Activated CD4-positive, alpha-beta T cell treated with anti-CD3 and anti-CD28 coated beads, Interleukin-2, Interleukin-4, amounts not matched to agents 100 ng/mL and 50 ng/mL, durations not matched to agents 16 hours and 8 hours (primary cell): ENCODE measurements at regions not wholly inside any gene's neighbourhood (a gene's known extent, or its start where the extent isn't known, plus 50 kb on each side); places are given as distances from the start of the nearest gene placed in this dataset.

Experiments used
- DNase-seq: peaks from one replicate; pipeline ENCODE4 v3.0.0-alpha.2; 2020; ENCODE audit warnings: low spot score

- no peak for DNase-seq
Observed at GRCh38 chr7:56291-56913, 136.0 kb upstream of the FAM20C start.

DNA sequence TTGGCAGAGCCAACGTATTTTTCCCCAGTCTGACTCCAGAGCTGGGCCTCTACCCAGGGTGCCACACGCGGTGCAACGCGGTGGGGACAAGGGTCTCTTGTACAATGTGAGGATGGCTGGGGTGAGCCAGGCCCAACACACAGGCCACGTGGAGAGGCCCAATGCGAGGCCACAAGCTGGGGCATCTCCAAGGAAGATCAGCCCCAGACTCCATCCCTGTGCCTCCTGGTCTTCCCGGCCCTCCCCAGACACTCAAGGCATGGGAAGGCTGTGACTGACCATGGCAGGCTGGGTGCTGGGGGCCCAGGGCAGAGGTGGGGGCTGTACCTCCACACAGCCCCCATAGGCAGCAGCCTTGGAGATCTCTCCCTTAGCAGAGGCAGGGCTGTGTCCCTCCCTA, 135.3 kb upstream of the FAM20C start:
- DNase-seq = no peak

DNA sequence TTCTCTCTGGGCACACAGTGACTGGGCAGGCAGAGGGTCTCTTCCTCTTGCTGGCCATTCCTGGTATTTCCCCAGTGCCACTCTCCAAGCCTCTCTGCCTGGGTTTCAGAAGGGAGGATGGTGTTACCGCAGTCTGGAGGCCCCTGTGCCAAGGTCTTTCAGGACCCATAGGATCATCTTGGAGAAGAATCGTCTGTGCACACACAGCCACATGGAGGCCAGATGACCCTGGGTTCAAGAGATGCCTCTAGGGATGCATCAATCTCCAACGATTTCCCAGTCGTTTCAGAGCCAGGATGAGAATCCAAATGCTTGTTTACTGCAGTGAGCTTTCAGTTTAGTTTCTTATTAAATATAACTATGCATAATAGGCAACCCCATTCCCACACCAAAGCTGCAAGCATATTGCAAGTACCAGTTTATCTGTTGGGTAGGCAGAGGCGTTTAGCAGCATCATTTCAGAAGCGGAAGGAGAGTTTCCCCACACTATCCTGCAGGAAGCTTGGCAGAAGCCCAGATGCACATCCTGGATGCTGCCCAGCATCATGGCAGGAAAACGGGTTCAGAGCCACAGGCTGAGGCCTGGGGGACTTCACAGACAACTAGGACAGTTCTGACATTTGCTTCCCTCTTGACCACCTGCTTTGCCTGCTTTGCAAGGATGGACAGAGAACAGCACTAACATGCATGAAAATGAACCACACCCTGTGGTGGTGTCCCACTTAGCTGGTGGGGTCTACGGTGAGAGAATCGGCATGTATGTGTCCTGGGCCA, 134.7 kb upstream of the FAM20C start:
- DNase-seq = no peak

DNA sequence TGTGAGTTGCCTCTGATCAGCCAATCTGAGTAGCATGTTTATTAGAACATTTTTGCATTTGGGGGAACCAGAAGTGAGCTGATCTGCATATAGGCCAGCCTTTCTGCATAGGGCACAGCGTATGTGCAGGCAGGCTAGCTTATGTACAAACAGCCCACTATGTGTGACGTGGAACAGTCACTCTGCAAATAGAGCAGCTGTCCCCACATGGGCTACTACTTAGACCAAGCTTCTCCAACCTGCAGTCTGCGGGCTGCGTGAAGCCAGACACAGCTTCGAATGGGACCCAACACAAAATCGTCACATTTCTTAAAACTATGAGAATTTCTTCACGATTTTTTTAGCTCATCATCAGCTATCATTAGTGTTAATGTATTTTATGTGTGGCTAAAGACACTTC, 134.1 kb upstream of the FAM20C start:
- no peak for DNase-seq

DNA sequence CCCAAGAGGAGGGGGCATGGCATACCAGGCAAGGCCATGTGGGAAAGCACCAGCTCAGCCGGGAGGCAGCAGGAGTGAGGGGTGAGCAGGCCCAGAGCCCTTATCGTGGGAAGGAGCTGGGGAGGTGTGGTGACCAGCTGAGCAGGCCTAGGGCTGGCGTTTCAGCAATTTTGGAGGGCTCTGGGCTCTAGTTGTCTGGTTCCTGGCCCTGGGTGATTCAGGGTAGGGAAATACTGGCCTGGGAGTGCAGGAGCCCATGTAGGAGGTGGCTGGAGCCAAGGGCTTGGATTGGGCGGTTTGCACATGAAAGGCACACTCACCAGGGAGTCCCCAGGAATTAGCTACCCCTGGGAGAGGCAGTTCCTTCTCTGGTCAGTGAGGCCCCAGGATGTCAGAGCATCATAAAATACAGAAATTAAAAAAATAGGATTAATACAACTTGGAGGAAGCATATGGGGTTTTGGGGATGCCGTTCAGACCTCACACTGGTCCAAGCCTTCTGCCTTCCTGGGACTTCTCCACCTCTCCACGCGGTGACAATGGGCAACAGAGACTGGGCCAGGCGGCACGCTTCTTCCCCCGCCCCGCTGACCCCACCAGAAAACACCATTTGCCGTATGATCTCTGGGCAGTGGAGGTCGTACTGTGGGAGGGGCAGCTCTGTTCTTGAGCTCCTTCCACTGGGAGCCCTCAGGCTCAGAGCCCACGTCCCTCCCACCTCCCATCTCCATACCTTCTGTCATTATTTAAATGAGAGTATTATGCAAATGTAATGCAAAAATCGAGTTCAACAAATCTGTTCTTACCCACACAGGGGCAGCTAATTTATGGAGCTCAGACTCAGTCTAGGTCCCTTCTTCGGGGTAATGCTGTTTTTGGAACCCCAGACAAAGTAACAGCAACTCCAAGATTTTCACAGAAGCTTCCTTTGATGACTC, 133.0 kb upstream of the FAM20C start:
- DNase-seq = no peak

GRCh38 chr7:60017-60675, 132.2 kb upstream of the FAM20C start:
- DNase-seq = no peak

DNA sequence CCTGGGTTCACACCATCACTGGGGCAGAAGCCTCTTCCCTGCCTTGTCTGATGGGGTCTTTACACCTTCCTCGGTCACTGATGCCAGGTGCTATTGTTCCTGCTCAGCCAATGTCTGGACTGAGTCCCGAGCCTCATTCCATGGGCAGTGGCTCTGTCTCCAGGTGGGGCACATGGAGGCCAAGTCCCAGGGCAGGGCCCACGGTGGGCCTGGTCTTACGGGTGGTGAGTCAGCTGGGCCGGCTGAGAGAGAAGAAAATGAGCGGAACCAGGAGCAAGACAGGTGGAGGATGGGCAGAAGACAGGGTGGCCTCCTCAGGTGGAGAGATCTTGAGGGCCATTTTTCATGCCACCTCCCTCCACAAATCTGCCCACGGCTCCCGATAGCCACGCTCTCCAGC, 131.7 kb upstream of the FAM20C start:
- DNase-seq = no peak

GRCh38 chr7:61111-61510, 131.3 kb upstream of the FAM20C start:
- DNase-seq = no peak

- no peak for DNase-seq
Observed at GRCh38 chr7:61576-62360, 130.6 kb upstream of the FAM20C start.

- DNase-seq = no peak
Observed at GRCh38 chr7:62361-63116, 129.8 kb upstream of the FAM20C start.

- no peak for DNase-seq
Observed at GRCh38 chr7:63117-63480, 129.3 kb upstream of the FAM20C start.

DNA sequence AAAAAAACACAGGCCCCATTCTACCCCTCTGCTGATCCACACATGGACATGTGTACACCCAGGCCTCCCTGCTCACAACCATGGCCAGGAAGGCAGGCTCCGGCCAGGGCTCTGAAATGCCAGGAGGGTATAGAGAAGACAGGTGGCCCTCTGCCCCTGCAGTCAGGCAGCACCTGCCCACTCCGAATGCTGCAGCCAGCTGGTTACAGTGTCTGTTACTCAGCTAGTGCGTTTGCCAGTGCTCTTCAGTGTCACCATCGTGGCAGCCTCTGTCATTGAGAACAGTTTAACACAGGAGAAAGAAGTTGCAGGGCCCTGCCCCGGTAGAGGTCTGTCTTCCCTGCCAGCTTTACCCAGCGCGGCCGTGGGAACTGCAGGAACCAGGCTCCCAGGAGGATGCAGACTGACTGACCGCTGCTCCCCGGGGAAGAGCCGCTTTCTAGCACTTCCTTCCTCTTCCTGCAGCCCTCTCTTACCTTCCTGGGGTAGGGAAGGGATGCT, 128.8 kb upstream of the FAM20C start:
- DNase-seq = no peak

- no peak for DNase-seq
Observed at GRCh38 chr7:64098-64915, 128.1 kb upstream of the FAM20C start.

- no peak for DNase-seq
Observed at GRCh38 chr7:64916-65341, 127.4 kb upstream of the FAM20C start.

DNA sequence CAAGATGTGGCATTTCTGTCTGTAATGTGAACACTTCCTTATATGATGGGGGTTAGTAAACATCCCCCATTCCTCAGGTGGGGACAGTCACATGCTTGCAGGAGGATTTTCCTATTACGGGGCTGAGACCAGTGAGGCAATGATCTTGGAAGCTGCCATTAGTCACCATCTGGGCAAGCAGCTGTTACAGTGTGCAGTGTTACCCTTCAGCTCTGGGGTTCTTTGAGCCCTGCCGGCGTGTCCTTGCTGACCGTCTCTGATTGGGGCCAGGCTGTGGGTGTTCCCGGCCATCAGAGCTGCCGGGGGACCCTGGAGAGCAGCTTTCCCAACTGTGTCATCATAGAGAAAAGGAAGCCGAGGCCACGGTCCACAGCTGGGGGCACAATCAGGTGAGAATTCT, 126.8 kb upstream of the FAM20C start:
- no peak for DNase-seq

DNA sequence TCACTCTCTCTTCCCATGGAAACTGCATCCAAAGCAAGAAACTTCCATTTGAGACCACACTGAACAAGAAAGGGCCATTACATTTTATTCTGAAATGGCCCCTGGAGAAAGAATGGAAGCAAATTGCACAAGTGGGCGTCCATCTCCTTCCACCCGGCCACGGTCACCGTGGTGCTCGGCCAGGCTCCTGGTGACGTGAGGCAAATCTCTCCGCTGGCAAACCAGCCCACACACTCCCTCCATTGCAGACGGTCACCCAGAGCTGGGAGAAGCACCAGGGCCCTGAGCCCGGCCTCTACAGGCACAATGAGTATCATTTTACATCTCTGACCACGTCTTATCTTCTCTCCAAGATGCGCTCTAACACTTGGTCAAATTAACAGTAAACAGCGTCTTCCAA, 126.1 kb upstream of the FAM20C start:
- no peak for DNase-seq

GRCh38 chr7:66741-67140, 125.6 kb upstream of the FAM20C start:
- DNase-seq = no peak

DNA sequence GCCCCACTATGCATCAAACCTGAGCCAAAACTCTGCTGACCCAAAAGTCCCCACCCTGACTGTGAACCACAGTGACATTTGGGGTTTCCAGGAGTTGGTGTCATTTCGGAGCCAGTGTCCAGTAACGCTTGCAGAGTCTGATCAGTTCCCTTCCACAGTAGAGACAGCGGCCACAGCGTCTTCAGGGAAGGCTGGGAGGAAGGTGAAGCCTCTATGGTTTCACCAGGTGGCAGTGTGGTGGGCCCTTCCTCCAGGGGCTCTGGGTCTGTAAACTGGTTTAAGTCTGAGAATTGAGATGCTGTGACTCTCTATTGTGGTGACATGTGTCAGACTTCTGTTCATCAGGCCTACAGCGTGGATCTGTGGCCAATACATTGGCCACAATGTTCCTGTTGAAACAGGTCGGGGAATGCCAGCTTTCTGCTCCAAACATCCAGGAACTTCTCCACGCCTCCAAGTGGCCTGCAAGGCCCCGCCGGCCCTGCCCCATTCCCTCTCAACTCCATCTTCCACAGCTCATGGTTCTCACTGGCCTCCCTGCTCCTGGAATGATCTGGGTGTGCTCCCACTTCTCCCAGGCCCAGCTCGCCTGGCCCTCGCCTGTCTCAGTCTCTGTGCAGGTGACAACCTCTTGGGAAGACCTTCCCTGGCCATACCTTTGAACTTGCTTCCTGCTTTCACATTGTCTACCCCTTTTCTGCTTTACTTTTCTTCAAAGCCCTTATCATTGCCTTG, 124.5 kb upstream of the FAM20C start:
- DNase-seq = no peak

DNA sequence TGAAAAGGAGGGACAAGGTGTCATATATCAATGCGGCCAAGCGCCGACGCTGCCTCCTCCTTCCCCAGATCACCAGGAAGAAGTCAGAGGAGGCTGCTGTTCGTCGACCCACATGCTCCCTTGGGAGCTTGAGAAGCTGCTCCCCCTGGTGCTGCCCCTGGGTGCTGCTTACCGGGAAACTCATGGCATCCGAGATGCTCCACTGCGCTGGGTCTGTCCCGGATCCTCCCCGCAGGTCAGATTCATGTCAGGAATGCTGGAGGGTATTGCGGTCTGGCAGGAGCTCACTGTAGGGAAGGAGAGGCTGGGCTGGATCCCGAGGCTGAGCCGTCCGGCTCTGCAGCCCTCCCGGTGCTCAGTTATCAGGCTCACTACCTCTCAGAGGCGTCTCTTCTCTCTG, 123.7 kb upstream of the FAM20C start:
- no peak for DNase-seq
